Activated CD4-positive, alpha-beta T cell treated with anti-CD3 and anti-CD28 coated beads, Interleukin-2, amount 10 ng/mL, durations not matched to agents 7 days and 5 days (primary cell): ENCODE measurements at regions not wholly inside any gene's neighbourhood (a gene's known extent, or its start where the extent isn't known, plus 50 kb on each side); places are given as distances from the start of the nearest gene placed in this dataset.
"Not testable (repeated sequence)": the region's sequence is repeated elsewhere in the genome, so short reads cannot be mapped to it uniquely, and the experiment has no call there.

Source experiments
- CTCF ChIA-PET: fragments of 350-600 bp; sonication (Branson Sonifier 250); formaldehyde crosslinking; loops from one replicate; lab custom pipeline; 2021; ENCODE audit warnings: antibody characterized with exemption; lab: Charles Lee
- POLR2A ChIA-PET: fragments of 350-600 bp; sonication (Branson Sonifier 250); formaldehyde crosslinking; loops from one replicate; lab custom pipeline; 2021; ENCODE audit warnings: antibody characterized with exemption; lab: Charles Lee
- DNase-seq: peaks from one replicate; pipeline ENCODE4 v3.0.0-alpha.2; 2020
- H3K27ac Mint-ChIP-seq: one replicate; pipeline ENCODE4 v1.8.0; 2021; ENCODE audit warnings: mild to moderate bottlenecking, moderate library complexity, mixed read lengths
- H3K27me3 Mint-ChIP-seq: one replicate; pipeline ENCODE4 v1.8.0; 2021; ENCODE audit warnings: mixed read lengths
- H3K36me3 Mint-ChIP-seq: one replicate; pipeline ENCODE4 v1.8.0; 2021; ENCODE audit warnings: low read depth, mixed read lengths
- H3K4me1 Mint-ChIP-seq: one replicate; pipeline ENCODE4 v1.8.0; 2021; ENCODE audit warnings: mixed read lengths
- H3K4me3 Mint-ChIP-seq: one replicate; pipeline ENCODE4 v1.8.0; 2021; ENCODE audit warnings: mild to moderate bottlenecking, moderate library complexity, mixed read lengths
- H3K9me3 Mint-ChIP-seq: one replicate; pipeline ENCODE4 v1.8.0; 2021; ENCODE audit warnings: mixed read lengths

DNA sequence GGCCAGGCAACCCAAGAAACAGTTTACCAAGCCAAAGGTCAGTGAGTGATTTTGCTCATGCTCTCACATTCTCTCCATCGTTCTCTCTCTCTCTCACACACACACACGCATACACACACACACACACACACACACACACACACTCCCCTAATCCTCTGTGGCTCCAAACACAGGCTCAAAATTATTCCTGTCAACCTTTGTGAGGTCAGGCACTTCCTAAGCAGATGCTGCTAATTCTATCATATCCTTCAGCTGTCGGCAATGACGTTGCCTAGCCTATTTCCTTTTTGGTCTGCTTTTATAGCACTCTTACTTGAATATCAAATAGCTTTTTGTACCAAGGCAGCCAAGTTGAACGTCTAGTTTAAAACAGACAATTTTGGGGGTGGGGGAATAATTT, 98.9 kb upstream of the EGLN3 start:
- Mint-ChIP-seq H3K27me3 (peaks cover 21% of the 10 kb centered on the region), H3K27ac (peak overlapping the region; percentile 82), H3K4me3 (no peak overlapping the region), H3K4me1 (peaks cover 74% of the 10 kb centered on the region), H3K36me3 (peaks cover 51% of the 10 kb centered on the region), H3K9me3 (peaks cover 21% of the 10 kb centered on the region)
- ChIA-PET CTCF (interaction anchor here (0.7 to 0.9 kb wide), 2 partner anchors 13 to 19 kb away, joined by 3 read pairs; no protein-coding TSS in a partner anchor), POLR2A (no interaction called here)
- DNase-seq: no peak

DNA sequence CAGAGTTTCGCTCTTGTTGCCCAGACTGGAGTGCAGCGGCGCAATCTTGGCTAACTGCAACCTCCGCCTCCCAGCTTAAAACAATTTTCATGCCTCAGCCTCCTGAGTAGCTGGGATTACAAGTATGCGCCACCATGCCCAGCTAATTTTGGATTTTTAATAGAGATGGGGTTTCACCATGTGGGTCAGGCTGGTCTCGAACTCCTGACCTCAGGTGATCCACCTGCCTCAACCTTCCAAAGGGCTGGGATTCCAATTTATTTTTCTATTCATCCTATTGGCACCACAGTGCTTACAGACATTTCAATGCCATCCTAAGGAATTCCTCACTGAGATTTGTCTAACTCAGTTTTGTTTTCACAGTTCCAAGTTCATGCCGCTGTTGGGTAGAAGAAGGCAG, 98.3 kb upstream of the EGLN3 start:
- H3K9me3 Mint-ChIP-seq: peaks cover 23% of the 10 kb centered on the region
- DNase-seq, POLR2A ChIA-PET, H3K4me3 Mint-ChIP-seq, CTCF ChIA-PET: not testable (repeated sequence)
- H3K27ac Mint-ChIP-seq: peak overlapping the region; percentile 82
- H3K4me1 Mint-ChIP-seq: peaks cover 77% of the 10 kb centered on the region
- peaks cover 20% of the 10 kb centered on the region for H3K27me3 Mint-ChIP-seq
- H3K36me3 Mint-ChIP-seq: peaks cover 55% of the 10 kb centered on the region

DNA sequence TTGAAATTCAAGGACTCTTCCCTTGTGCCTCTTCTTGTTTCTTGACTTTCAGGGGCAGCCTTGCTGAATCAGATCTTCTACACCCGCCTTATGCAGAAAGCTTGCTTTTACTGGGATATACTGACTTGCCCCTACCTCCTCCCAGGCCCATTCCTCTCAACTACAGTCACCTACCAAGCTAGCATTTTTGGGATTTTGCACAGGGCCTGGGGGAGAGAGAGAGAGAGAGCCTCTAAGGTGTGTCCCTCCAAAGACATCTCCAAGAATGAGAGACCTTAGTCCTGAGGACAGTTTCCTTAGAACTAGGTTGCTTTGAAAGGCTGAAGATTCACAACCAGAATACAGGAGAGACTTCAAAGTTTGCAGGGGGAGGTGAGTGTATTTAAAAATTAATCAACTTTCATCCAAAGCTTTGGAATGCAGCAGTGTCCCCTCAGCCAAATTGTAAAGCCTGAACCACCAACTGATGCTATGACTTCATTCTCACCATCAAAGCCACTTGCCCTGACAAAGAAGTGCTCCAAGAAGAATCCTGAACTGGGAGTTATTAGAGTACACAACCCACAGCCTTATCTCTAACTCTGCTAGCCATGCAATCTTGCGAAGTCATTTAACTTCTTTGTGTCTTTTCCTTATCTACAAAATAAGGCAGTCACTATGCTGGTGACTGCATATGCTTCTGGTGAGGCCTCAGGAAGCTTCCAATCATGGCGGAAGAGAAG, 96.1 kb upstream of the EGLN3 start:
- Mint-ChIP-seq H3K4me3 (no peak overlapping the region), H3K4me1 (peaks cover 77% of the 10 kb centered on the region), H3K27me3 (peaks cover 15% of the 10 kb centered on the region), H3K36me3 (peaks cover 52% of the 10 kb centered on the region), H3K27ac (peak overlapping the region; percentile 72), H3K9me3 (peaks cover 27% of the 10 kb centered on the region)
- CTCF ChIA-PET: interaction anchor here (0.6 to 1.8 kb wide), 4 partner anchors 12 to 815 kb away, joined by 3 to 5 read pairs (median 4); no protein-coding TSS in a partner anchor
- no peak for DNase-seq
- POLR2A ChIA-PET: no interaction called here

- ChIA-PET CTCF (interaction anchor here (1.3 kb wide), 1 partner anchor 9 kb away, joined by 5 read pairs; no protein-coding TSS in a partner anchor), POLR2A (no interaction called here)
- Mint-ChIP-seq H3K27ac (peak overlapping the region; percentile 85), H3K4me3 (no peak overlapping the region), H3K27me3 (peaks cover 9% of the 10 kb centered on the region), H3K9me3 (peaks cover 23% of the 10 kb centered on the region), H3K36me3 (peaks cover 41% of the 10 kb centered on the region), H3K4me1 (peaks cover 72% of the 10 kb centered on the region)
- no peak for DNase-seq
These were observed 93.9 kb upstream of the EGLN3 start for GRCh38 chr14:34044666-34045306.

GRCh38 chr14:34044373-34044637, 93.4 kb upstream of the EGLN3 start:
- Mint-ChIP-seq H3K27me3 (peaks cover 9% of the 10 kb centered on the region), H3K27ac (peak overlapping the region; percentile 85), H3K36me3 (peaks cover 41% of the 10 kb centered on the region), H3K4me1 (peaks cover 72% of the 10 kb centered on the region), H3K9me3 (peaks cover 24% of the 10 kb centered on the region), H3K4me3 (peak overlapping the region; percentile 12)
- no peak for DNase-seq
- ChIA-PET POLR2A (interaction anchor here (0.6 to 0.7 kb wide), 2 partner anchors 15 to 25 kb away, joined by 3 read pairs; no protein-coding TSS in a partner anchor), CTCF (interaction anchor here (1.3 to 3.0 kb wide), 3 partner anchors 9 to 21 kb away, joined by 5 to 14 read pairs (median 5); no protein-coding TSS in a partner anchor)

DNA sequence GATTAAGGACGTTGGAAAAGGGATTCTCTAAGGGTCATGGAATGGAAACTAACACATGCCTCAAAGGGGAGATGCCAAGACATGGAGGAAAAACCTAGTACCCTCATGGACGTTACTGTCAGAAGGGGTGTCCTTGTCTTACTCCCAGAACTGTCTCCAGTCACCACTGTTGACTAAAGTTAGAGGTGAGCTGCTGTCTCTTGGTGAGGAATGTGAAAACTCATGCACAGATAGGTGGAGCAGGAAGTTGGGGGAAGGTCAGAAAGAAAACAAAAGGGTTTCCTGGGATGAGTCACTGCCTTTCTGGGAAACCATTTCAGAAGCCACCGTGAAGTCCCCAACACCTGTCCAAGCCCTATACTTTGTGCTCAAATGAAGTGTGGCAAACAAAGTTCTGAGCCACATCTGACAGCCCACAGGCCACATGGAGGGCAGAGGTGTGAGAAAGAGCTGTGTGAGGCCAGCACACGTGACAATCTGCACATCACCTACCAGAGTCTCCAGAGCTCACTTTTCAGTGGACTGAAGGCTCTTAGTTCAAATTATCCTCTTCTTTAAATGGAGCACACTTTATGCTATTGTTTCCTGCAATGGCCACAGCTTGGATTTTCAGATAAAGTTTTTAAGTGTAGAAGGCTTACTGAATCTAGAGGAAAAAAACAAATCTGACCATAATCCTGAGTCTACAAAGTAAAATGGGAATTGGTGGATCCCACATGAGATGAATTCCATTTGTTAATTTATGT, 92.9 kb upstream of the EGLN3 start:
- Mint-ChIP-seq H3K36me3 (peaks cover 42% of the 10 kb centered on the region), H3K27ac (peak overlapping the region; percentile 85), H3K4me1 (peaks cover 73% of the 10 kb centered on the region), H3K4me3 (peak overlapping the region; percentile 12), H3K27me3 (peaks cover 8% of the 10 kb centered on the region), H3K9me3 (peaks cover 24% of the 10 kb centered on the region)
- ChIA-PET CTCF (interaction anchor here (0.6 to 3.0 kb wide), 7 partner anchors 10 to 54 kb away, joined by 3 to 14 read pairs (median 4); no protein-coding TSS in a partner anchor), POLR2A (interaction anchor here (0.6 to 0.7 kb wide), 2 partner anchors 16 to 25 kb away, joined by 3 read pairs; no protein-coding TSS in a partner anchor)
- peak; percentile 93 for DNase-seq

DNA sequence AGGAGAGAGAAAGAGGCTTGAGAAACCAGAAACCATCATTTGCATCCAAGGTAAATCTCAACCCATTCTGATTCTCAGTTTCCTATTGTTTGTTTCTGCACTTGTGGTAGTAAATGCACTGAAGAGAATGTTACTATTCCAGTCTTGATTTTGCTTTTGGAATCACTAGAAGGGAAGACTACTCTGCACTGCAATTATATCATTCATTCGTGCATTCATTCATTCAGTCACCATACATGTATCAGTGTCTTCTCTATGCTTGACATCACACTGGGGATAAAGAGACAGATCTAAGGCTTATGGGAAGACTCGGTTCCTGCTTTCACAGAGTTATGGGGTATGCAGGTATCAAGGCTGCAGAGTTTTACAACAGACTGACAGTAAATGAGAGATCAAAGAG, 90.3 kb upstream of the EGLN3 start:
- peaks cover 22% of the 10 kb centered on the region for H3K9me3 Mint-ChIP-seq
- no peak for DNase-seq
- H3K27me3 Mint-ChIP-seq: peaks cover 14% of the 10 kb centered on the region
- H3K27ac Mint-ChIP-seq: no peak overlapping the region
- peaks cover 70% of the 10 kb centered on the region for H3K4me1 Mint-ChIP-seq
- H3K4me3 Mint-ChIP-seq: no peak overlapping the region
- POLR2A ChIA-PET: no interaction called here
- peaks cover 35% of the 10 kb centered on the region for H3K36me3 Mint-ChIP-seq
- CTCF ChIA-PET: interaction anchor here (0.6 to 3.0 kb wide), 3 partner anchors 15 to 27 kb away, joined by 3 to 14 read pairs (median 3); no protein-coding TSS in a partner anchor

DNA sequence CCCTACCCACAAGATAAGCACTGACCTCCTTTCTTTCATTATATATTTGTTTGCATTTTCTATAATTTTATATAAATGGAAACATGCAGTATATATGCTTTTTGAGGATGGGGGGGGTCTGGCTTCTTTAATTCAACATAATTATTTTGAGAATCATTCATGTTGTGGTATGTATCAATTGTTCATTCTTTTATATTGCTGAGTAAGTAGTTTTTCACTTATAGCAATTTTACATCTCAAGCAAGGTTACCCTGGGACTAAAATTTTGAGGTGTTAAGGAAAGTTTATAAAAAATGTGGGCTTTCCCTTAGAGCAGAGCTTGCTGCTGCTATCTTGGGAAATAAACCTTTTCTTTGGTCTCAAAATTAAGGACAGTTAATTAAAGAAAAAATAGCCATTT, 89.9 kb upstream of the EGLN3 start:
- no peak for DNase-seq
- Mint-ChIP-seq H3K27me3 (peaks cover 14% of the 10 kb centered on the region), H3K9me3 (peaks cover 24% of the 10 kb centered on the region), H3K36me3 (peaks cover 39% of the 10 kb centered on the region), H3K27ac (no peak overlapping the region), H3K4me3 (no peak overlapping the region), H3K4me1 (peaks cover 70% of the 10 kb centered on the region)
- ChIA-PET CTCF (interaction anchor here (1.7 kb wide), 1 partner anchor 11 kb away, joined by 4 read pairs; no protein-coding TSS in a partner anchor), POLR2A (no interaction called here)

GRCh38 chr14:34039428-34040047, 88.7 kb upstream of the EGLN3 start:
- H3K9me3 Mint-ChIP-seq: peaks cover 24% of the 10 kb centered on the region
- peaks cover 65% of the 10 kb centered on the region for H3K4me1 Mint-ChIP-seq
- peaks cover 14% of the 10 kb centered on the region for H3K27me3 Mint-ChIP-seq
- peaks cover 33% of the 10 kb centered on the region for H3K36me3 Mint-ChIP-seq
- ChIA-PET CTCF (interaction anchor here (1.7 kb wide), 1 partner anchor 12 kb away, joined by 4 read pairs; no protein-coding TSS in a partner anchor), POLR2A (no interaction called here)
- H3K4me3 Mint-ChIP-seq: no peak overlapping the region
- H3K27ac Mint-ChIP-seq: no peak overlapping the region
- DNase-seq: no peak

DNA sequence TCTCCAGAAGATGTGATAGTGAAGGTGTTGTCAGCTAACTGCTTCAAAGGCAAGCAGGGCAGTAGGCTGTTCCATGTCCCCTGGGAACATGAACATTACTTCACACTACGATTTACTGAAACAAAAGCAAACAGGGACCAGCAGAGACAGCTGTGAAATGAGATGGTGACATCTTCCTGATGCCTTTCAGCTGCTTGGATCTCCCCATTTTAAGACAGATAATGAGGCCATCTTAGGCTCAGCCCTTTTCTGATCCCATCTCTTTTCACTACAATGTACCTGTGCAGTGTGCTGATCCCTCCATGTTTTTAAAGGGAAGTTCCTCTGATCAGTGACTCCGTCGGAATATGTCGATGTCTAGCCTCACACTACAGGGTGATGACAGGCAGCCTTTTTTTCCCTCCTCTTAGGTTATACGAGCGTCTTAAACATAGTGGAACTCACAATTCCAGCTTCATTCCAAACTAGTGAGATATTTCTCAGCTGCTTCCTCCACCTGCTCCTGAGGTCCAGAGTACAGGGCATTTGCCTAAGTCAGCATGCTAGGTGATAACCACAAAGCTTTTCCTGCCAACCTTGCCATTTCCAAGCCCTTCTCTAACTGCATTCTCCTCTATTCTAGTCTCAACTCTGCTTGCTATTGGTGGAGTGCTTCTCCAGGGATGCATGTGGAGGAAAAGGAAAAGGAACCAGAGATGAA, 87.6 kb upstream of the EGLN3 start:
- ChIA-PET CTCF (interaction anchor here (1.0 to 1.2 kb wide), 3 partner anchors 9 to 46 kb away, joined by 3 read pairs; no protein-coding TSS in a partner anchor), POLR2A (no interaction called here)
- H3K36me3 Mint-ChIP-seq: peaks cover 26% of the 10 kb centered on the region
- DNase-seq: no peak
- peaks cover 54% of the 10 kb centered on the region for H3K4me1 Mint-ChIP-seq
- H3K27ac Mint-ChIP-seq: no peak overlapping the region
- H3K9me3 Mint-ChIP-seq: peaks cover 19% of the 10 kb centered on the region
- H3K4me3 Mint-ChIP-seq: no peak overlapping the region
- H3K27me3 Mint-ChIP-seq: peaks cover 16% of the 10 kb centered on the region

GRCh38 chr14:34036319-34036766, 85.5 kb upstream of the EGLN3 start:
- Mint-ChIP-seq H3K27me3 (peaks cover 24% of the 10 kb centered on the region), H3K9me3 (peaks cover 21% of the 10 kb centered on the region), H3K36me3 (peaks cover 25% of the 10 kb centered on the region), H3K27ac (no peak overlapping the region), H3K4me3 (no peak overlapping the region), H3K4me1 (peaks cover 42% of the 10 kb centered on the region)
- no peak for DNase-seq
- ChIA-PET CTCF (interaction anchor here (1.0 kb wide), 1 partner anchor 18 kb away, joined by 4 read pairs; no protein-coding TSS in a partner anchor), POLR2A (no interaction called here)
